HFFc6 (cell line): ENCODE measurements at regions not wholly inside any gene's neighbourhood (a gene's known extent, or its start where the extent isn't known, plus 50 kb on each side); places are given as distances from the start of the nearest gene placed in this dataset.

Source experiments
- DNase-seq: peaks from one replicate; pipeline ENCODE4 v3.0.0-alpha.2; 2018
- H3K27ac Mint-ChIP-seq: 2 replicates; pipeline ENCODE4 v1.8.0; 2020; ENCODE audit warnings: mild to moderate bottlenecking, mixed read lengths
- H3K27me3 Mint-ChIP-seq: 2 replicates; pipeline ENCODE4 v1.8.0; 2021; ENCODE audit warnings: mild to moderate bottlenecking, moderate library complexity, mixed read lengths; ENCODE audit not compliant: insufficient read depth
- H3K36me3 Mint-ChIP-seq: 2 replicates; pipeline ENCODE4 v1.8.0; 2021; ENCODE audit warnings: low read depth, mixed read lengths
- H3K4me1 Mint-ChIP-seq: 2 replicates; pipeline ENCODE4 v1.8.0; 2020; ENCODE audit warnings: low read depth, mixed read lengths
- H3K4me3 Mint-ChIP-seq: 2 replicates; pipeline ENCODE4 v1.8.0; 2020; ENCODE audit warnings: mild to moderate bottlenecking, moderate library complexity, mixed read lengths
- H3K9me3 Mint-ChIP-seq: 2 replicates; pipeline ENCODE4 v1.8.0; 2020; ENCODE audit warnings: mild to moderate bottlenecking, mixed read lengths
- CTCF ChIP-seq: fragments of 200-600 bp; sonication (generic); IDR thresholded peaks from 2 replicates; pipeline ENCODE4 v1.5.0; 2021; ENCODE audit warnings: antibody characterized with exemption, mild to moderate bottlenecking

- no peak for TF ChIP-seq CTCF
- no peaks in the 10 kb centered on the region for H3K4me1 Mint-ChIP-seq
- H3K27me3 Mint-ChIP-seq, result no peaks in the 10 kb centered on the region; the same call in 1 of the 2 replicates
- peaks cover 34% of the 10 kb centered on the region for H3K9me3 Mint-ChIP-seq
- H3K27ac Mint-ChIP-seq, result no peak overlapping the region
- H3K4me3 Mint-ChIP-seq, result no peak overlapping the region
- DNase-seq, result no peak
- H3K36me3 Mint-ChIP-seq, result no peaks in the 10 kb centered on the region
Measured at GRCh38 chr12:60714141-60714900, 1118.5 kb downstream of the SLC16A7 start.

- Mint-ChIP-seq H3K27ac (no peak overlapping the region), H3K9me3 (peaks cover 6% of the 10 kb centered on the region), H3K27me3 (no peaks in the 10 kb centered on the region; the same call in 1 of the 2 replicates), H3K36me3 (no peaks in the 10 kb centered on the region), H3K4me1 (no peaks in the 10 kb centered on the region), H3K4me3 (no peak overlapping the region)
- DNase-seq, result no peak
- no peak for TF ChIP-seq CTCF
Measured at GRCh38 chr12:60724475-60724874, 1128.6 kb downstream of the SLC16A7 start.

- TF ChIP-seq CTCF, result no peak
- no peaks in the 10 kb centered on the region; the same call in 1 of the 2 replicates for H3K27me3 Mint-ChIP-seq
- no peaks in the 10 kb centered on the region for H3K4me1 Mint-ChIP-seq
- DNase-seq, result no peak
- peaks cover 6% of the 10 kb centered on the region for H3K9me3 Mint-ChIP-seq
- H3K27ac Mint-ChIP-seq, result no peak overlapping the region
- no peaks in the 10 kb centered on the region for H3K36me3 Mint-ChIP-seq
- no peak overlapping the region for H3K4me3 Mint-ChIP-seq
Measured at GRCh38 chr12:60724984-60725383, 1129.2 kb downstream of the SLC16A7 start.

GRCh38 chr12:60752589-60752988 lies 1156.8 kb downstream of the SLC16A7 start:
- no peaks in the 10 kb centered on the region for H3K36me3 Mint-ChIP-seq
- no peak overlapping the region for H3K27ac Mint-ChIP-seq
- TF ChIP-seq CTCF, result no peak

GRCh38 chr12:60758224-60758623 lies 1162.4 kb downstream of the SLC16A7 start:
- DNase-seq, result no peak
- no peaks in the 10 kb centered on the region for H3K36me3 Mint-ChIP-seq
- H3K9me3 Mint-ChIP-seq, result peaks cover 19% of the 10 kb centered on the region
- TF ChIP-seq CTCF, result no peak
- no peaks in the 10 kb centered on the region for H3K4me1 Mint-ChIP-seq
- H3K27ac Mint-ChIP-seq, result no peak overlapping the region
- no peaks in the 10 kb centered on the region for H3K27me3 Mint-ChIP-seq
- no peak overlapping the region for H3K4me3 Mint-ChIP-seq

More at GRCh38 chr12:60752589-60752988, 1156.8 kb downstream of the SLC16A7 start:
- no peak for DNase-seq
- H3K27me3 Mint-ChIP-seq, result no peaks in the 10 kb centered on the region
- H3K9me3 Mint-ChIP-seq, result peaks cover 55% of the 10 kb centered on the region
- H3K4me3 Mint-ChIP-seq, result no peak overlapping the region
- no peaks in the 10 kb centered on the region for H3K4me1 Mint-ChIP-seq
